HT-29 (cell line): ENCODE measurements at regions not wholly inside any gene's neighbourhood (a gene's known extent, or its start where the extent isn't known, plus 50 kb on each side); places are given as distances from the start of the nearest gene placed in this dataset.
"Not testable (repeated sequence)": the region's sequence is repeated elsewhere in the genome, so short reads cannot be mapped to it uniquely, and the experiment has no call there.

Source experiments
- DNase-seq: peaks from one replicate; pipeline ENCODE4 v3.0.0-alpha.2; 2015; ENCODE audit warnings: low spot score

- no peak for DNase-seq
These were observed 64.0 kb downstream of the EBNA1BP2 start for GRCh38 chr1:43108080-43108479.

GRCh38 chr1:43107664-43108063, 64.4 kb downstream of the EBNA1BP2 start:
- no peak for DNase-seq

GRCh38 chr1:43104027-43104763, 67.9 kb downstream of the EBNA1BP2 start:
- no peak for DNase-seq

GRCh38 chr1:43101061-43101460, 71.0 kb downstream of the EBNA1BP2 start:
- DNase-seq, result no peak

GRCh38 chr1:43098200-43098599, 73.9 kb downstream of the EBNA1BP2 start:
- no peak for DNase-seq

GRCh38 chr1:43096528-43096927, 75.6 kb downstream of the EBNA1BP2 start:
- not testable (repeated sequence) for DNase-seq

- DNase-seq, result not testable (repeated sequence)
These were observed 81.3 kb downstream of the EBNA1BP2 start for GRCh38 chr1:43090812-43091211.

- not testable (repeated sequence) for DNase-seq
These were observed 81.9 kb downstream of the EBNA1BP2 start for GRCh38 chr1:43090157-43090556.

- DNase-seq, result no peak
These were observed 88.7 kb downstream of the EBNA1BP2 start for GRCh38 chr1:43083375-43083891.

- DNase-seq, result no peak
These were observed 89.3 kb downstream of the EBNA1BP2 start for GRCh38 chr1:43082740-43083139.

GRCh38 chr1:43077273-43077672, 94.8 kb downstream of the EBNA1BP2 start:
- DNase-seq, result no peak

- no peak for DNase-seq
These were observed 97.4 kb downstream of the EBNA1BP2 start for GRCh38 chr1:43074709-43075108.

GRCh38 chr1:43074244-43074643, 97.8 kb downstream of the EBNA1BP2 start:
- peak; percentile 62 for DNase-seq

- peak; percentile 89 for DNase-seq
These were observed 98.4 kb downstream of the EBNA1BP2 start for GRCh38 chr1:43073490-43074230.

- no peak for DNase-seq
These were observed 99.8 kb downstream of the EBNA1BP2 start for GRCh38 chr1:43072314-43072713.

- DNase-seq, result no peak
These were observed 100.8 kb downstream of the EBNA1BP2 start for GRCh38 chr1:43071241-43071640.

GRCh38 chr1:43069461-43070050, 102.5 kb downstream of the EBNA1BP2 start:
- no peak for DNase-seq

- DNase-seq, result no peak
These were observed 103.2 kb downstream of the EBNA1BP2 start for GRCh38 chr1:43068911-43069310.

GRCh38 chr1:43067977-43068751, 103.9 kb downstream of the EBNA1BP2 start:
- DNase-seq, result peak; percentile 50

GRCh38 chr1:43067233-43067745, 104.8 kb downstream of the EBNA1BP2 start:
- no peak for DNase-seq

- no peak for DNase-seq
These were observed 105.5 kb downstream of the EBNA1BP2 start for GRCh38 chr1:43066578-43066977.
